ENCODE measurements at regions not wholly inside any gene's neighbourhood (a gene's known extent, or its start where the extent isn't known, plus 50 kb on each side); places are given as distances from the start of the nearest gene placed in this dataset.
"Not testable (repeated sequence)": the region's sequence is repeated elsewhere in the genome, so short reads cannot be mapped to it uniquely, and the experiment has no call there.

DNA sequence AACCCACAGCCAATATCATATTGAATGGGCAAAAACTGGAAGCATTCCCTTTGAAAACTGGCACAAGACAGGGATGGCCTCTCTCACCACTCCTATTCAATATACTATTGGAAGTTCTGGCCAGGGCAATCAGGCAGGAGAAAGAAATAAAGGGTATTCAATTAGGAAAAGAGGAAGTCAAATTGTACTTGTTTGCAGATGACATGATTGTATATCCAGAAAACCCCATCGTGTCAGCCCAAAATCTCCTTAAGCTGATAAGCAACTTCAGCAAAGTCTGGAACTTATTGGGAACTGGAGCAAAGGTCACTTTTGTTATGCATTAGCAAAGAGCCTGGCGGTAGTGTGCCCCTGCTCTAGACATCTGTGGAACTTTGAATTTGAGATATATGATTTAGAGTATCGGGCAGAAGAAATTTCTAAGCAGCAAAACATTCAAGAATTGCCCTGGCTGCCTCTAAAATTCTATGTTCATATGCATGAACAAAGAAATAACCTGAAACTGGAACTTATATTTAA lies 53.4 kb upstream of the PSMA1 start:
- DNase-seq (ENCODE audit: low spot score) = not testable (repeated sequence)

DNA sequence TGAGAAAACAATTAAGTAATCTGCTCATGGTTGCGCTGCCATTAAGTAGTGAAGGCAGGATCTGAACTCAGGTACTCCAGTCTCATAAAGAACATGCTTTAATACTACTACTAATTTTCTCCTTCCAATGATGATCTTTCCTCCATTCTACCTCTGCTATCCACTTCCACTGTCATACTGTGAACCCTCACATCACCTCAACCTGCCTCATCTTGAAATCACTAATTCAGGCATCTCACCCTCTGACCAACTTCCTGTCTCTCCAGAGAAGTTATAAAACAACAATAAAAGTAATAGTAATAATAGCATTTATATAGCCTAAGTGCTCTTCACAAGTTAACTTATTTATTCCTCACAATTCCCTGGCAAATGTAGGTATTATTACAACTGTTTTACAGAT lies 57.1 kb upstream of the PSMA1 start:
- DNase-seq (ENCODE audit: low spot score) = no peak

DNA sequence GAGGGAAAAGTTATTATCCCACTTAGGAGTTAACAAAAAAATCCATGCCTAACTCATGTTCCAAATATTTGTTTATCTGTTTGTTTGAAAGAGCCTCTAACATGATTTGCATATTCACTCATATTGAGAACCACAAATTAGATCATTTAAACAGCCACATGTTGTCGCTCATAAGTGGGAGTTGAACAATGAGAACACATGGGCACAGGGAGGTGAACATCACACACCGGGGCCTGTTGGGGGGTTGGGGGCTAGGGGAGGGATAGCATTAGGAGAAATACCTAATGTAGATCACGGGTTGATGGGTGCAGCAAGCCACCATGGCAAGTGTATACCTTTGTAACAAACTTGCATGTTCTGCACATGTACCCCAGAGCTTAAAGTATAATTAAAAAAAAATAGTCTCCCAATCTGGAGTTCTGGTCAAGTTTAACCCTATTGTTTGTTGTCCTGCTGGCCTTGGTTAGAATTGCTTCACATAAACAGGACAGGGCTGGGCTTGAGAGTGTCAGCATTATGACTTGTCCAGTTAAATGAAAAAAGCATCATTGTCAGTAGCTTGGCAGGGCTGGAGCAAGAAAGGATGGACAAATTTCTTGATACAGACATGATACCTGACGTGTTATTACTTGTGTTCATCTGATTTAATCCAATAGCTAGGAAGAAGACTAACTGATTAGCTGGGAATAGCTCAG lies 57.8 kb upstream of the PSMA1 start:
- DNase-seq (ENCODE audit: low spot score) = no peak

GRCh38 chr11:14578541-14578956 lies 58.4 kb upstream of the PSMA1 start:
- DNase-seq (ENCODE audit: low spot score) = peak; percentile 24

DNA sequence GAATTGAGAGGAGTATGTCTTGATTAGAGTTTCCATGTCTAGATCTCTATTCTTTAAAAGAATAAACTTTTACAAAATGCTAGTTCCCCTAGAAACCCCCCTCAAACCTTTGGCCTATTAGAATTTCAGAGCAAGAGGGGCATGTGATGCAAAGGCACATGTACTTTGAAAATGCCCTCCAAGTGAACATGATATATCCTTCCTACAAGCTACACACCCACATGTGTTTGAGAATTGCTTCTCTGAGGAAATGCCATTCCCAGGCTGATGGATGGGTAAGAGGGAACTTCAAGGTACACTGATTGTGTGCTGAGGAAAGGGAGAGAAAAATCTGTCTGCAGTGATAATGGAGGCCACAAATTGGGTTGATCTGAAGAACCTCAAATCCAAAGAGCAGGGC lies 59.5 kb upstream of the PSMA1 start:
- DNase-seq (ENCODE audit: low spot score) = no peak

DNA sequence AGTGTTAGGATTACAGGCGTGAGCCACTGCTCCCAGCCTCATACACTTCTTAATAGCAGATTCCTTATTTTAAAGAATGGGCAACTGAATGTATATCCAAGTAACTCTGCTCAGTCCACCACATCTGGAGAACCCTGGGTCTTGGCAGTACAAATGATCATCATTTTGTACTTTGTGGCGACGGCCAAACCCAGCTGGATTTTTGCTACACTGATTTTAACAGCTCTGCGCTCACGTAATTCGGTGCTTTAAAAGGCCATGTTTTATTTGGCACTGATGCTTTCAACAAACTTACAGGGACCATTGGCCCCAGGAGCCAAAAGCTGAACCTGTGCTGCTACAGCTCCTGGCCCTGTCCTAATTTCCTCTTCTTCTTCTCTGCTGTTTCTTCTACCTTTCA lies 60.8 kb upstream of the PDE3B start:
- DNase-seq (ENCODE audit: low spot score) = no peak

GRCh38 chr11:14583252-14584034 lies 60.2 kb upstream of the PDE3B start:
- DNase-seq (ENCODE audit: low spot score) = no peak

DNA sequence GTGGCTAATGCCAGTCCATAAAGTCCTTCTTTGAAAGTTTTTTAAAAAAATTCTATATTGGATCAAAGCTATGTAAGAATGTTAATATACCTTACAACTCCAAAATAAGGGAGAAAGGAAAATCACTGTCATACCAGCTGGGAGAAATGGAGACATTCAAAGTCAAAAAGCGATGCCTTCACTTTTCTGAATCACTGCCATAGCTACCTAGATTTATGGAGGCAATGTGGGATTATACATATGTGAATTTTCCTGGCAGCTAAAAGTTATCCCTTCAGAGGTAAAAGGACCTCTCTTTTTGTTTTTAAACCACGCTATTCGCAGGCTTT lies 59.6 kb upstream of the PDE3B start:
- DNase-seq (ENCODE audit: low spot score) = no peak

DNA sequence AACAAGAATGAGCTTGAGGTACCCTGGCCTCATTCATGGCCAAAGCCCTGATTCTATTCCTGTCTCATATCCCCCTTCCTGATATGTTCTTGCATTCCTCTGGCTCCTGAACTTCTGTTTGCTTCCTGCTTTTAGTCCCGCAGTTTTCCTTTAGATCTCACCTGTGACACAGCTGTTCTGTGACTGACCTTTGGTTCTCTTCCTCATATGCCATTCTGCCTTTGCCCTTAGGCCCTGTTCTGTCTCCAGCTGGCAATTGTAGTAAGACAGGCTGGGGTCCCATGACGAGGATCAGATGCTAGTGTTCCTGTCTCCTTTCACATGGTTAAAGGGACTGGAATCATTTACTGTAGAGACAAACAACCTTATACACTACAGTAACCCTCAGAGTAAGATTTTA lies 59.0 kb upstream of the PDE3B start:
- DNase-seq (ENCODE audit: low spot score) = no peak

DNA sequence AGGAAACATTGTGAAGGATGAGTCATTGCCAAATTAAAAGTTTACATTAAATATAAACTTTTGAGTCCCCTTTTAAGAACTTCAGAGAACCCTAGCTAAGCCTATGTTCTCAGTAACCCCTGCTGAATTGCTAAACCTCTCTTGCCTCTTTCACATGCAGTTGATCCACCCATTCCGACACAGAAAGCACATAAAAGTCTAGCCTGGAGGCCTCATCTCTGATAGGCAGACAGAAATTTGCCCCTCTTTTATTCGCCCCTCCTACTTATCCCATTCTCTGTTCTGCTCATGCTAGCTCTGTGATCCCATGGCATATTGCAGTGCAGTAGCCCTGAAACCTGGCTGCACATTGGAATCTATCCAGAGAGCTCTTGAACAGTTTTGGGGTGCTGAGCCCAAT lies 58.2 kb upstream of the PDE3B start:
- DNase-seq (ENCODE audit: low spot score) = no peak

GRCh38 chr11:14587258-14587657 lies 56.3 kb upstream of the PDE3B start:
- DNase-seq (ENCODE audit: low spot score) = no peak

DNA sequence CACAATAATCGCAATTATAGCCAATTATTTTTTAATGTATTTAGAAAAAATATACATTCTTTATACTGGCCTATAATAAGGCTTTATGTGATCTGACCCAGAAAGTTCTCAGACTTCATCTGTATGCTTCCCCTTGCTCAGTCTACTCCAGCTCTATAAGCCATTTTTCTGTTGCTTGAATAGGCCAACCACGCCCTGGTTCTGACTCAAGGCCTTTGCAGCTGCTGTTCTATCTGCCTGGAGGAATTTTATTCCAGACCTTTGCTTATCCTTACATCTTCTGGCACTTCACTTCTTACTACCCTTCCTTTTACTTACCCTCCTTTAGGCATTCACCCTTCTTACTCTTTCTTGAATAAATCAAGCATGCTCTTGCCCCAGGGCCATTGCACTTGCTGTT lies 54.9 kb upstream of the PDE3B start:
- DNase-seq (ENCODE audit: low spot score) = no peak

GRCh38 chr11:14589421-14589820 lies 54.2 kb upstream of the PDE3B start:
- no peak for DNase-seq (ENCODE audit: low spot score)

GRCh38 chr11:14591046-14591445 lies 52.6 kb upstream of the PDE3B start:
- DNase-seq (ENCODE audit: low spot score) = not testable (repeated sequence)

DNA sequence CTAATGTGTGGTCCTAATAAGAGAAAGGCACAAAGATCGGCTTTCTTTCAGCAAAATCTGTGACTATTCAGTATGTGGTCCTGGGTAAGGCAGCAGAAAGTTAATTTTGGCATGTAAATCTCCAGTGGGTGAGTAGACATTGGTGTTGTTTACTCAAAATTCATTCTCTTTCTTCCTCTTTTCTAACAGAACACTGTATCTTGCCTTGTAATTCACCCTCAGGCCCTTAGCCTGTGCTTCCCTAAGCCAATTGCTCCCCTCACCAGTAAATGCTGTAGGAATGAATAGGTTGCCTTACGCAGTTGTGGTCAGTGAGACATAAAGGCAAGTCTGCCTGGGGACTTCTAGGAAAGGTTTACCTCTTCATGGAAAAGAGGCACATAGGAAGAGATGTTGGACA lies 49.9 kb upstream of the PDE3B start:
- DNase-seq (ENCODE audit: low spot score) = no peak

All from germinal center (tissue), 1 donor.